Cardiac fibroblast (primary cell): ENCODE measurements at regions not wholly inside any gene's neighbourhood (a gene's known extent, or its start where the extent isn't known, plus 50 kb on each side); places are given as distances from the start of the nearest gene placed in this dataset.
A peak's percentile ranks its signal among the peaks of the same experiment; 100 is the strongest.
"Not testable (repeated sequence)": the region's sequence is repeated elsewhere in the genome, so short reads cannot be mapped to it uniquely, and the experiment has no call there.

Experiments used
- DNase-seq, 2 donors: peaks; one replicate each; pipeline versions ENCODE4 v3.0.0 to v3.0.0-alpha.2; 2010; ENCODE audit warnings: low read depth in 2 of 2
- H3K4me3 ChIP-seq, 2 donors: replicated peaks in 1 of 2; 1 replicate in 1 of 2; 2 replicates in 1 of 2; pipeline ENCODE4 v1.5.1; 2011; ENCODE audit warnings: low read depth in 2 of 2, low read length in 2 of 2, mild to moderate bottlenecking in 2 of 2, moderate library complexity in 1 of 2
- CTCF ChIP-seq: IDR thresholded peaks from one replicate; pipeline ENCODE4 v1.5.1; 2011; ENCODE audit warnings: low read depth, mild to moderate bottlenecking, low read length, inconsistent platforms

GRCh38 chr2:71923887-71924533 is 223.7 kb downstream of the CYP26B1 start:
- DNase-seq, result peak; percentile 84 to 85
- TF ChIP-seq CTCF, result peak; percentile 80
- no peak overlapping the region for H3K4me3 ChIP-seq

- no peak overlapping the region for H3K4me3 ChIP-seq
- DNase-seq, result peak in 1 of 2 donors; percentile 66
- no peak for TF ChIP-seq CTCF
These were observed 224.5 kb downstream of the CYP26B1 start for GRCh38 chr2:71923143-71923525.

GRCh38 chr2:71922499-71923142 is 225.0 kb downstream of the CYP26B1 start:
- DNase-seq, result no peak
- TF ChIP-seq CTCF, result no peak
- H3K4me3 ChIP-seq, result no peak overlapping the region

GRCh38 chr2:71922091-71922490 is 225.6 kb downstream of the CYP26B1 start:
- TF ChIP-seq CTCF, result no peak
- no peak for DNase-seq
- H3K4me3 ChIP-seq, result no peak overlapping the region

GRCh38 chr2:71920819-71921218 is 226.8 kb downstream of the CYP26B1 start:
- DNase-seq, result peak in 1 of 2 donors; percentile 32
- H3K4me3 ChIP-seq, result not testable (repeated sequence)

- TF ChIP-seq CTCF, result no peak
- H3K4me3 ChIP-seq, result no peak overlapping the region
- peak in 1 of 2 donors; percentile 71 for DNase-seq
These were observed 228.0 kb downstream of the CYP26B1 start for GRCh38 chr2:71919708-71920107.

GRCh38 chr2:71910277-71910676 is 237.4 kb downstream of the CYP26B1 start:
- TF ChIP-seq CTCF, result no peak

More at GRCh38 chr2:71910277-71910676, 237.4 kb downstream of the CYP26B1 start:
- H3K4me3 ChIP-seq, result no peak overlapping the region
- DNase-seq, result no peak
